Naive thymus-derived CD4-positive, alpha-beta T cell (primary cell): ENCODE measurements at regions not wholly inside any gene's neighbourhood (a gene's known extent, or its start where the extent isn't known, plus 50 kb on each side); places are given as distances from the start of the nearest gene placed in this dataset.

Experiments
- ATAC-seq: fragments of 150-1000 bp; cut with Tn5 transposase; 2 replicates; pipeline ENCODE4 v1.10.0; 2021; ENCODE audit warnings: mild to moderate bottlenecking, moderate library complexity
- CTCF ChIA-PET: fragments of 350-600 bp; sonication (Branson Sonifier 250); formaldehyde crosslinking; loops from one replicate; lab custom pipeline; 2021; ENCODE audit warnings: antibody characterized with exemption; lab: Charles Lee
- POLR2A ChIA-PET: fragments of 350-600 bp; sonication (Branson Sonifier 250); formaldehyde crosslinking; loops from one replicate; lab custom pipeline; 2021; ENCODE audit warnings: antibody characterized with exemption, inconsistent platforms; lab: Charles Lee
- DNase-seq, 9 donors: peaks; one replicate each; pipeline versions ENCODE4 v3.0.0 to v3.0.0-alpha.2; 2020 to 2022; ENCODE audit warnings: mixed read lengths in 1 of 9
- H3K27ac ChIP-seq: one replicate; pipeline ENCODE4 v1.7.0; 2013; ENCODE audit warnings: mild to moderate bottlenecking, low read depth, low read length, moderate library complexity
- H3K27me3 ChIP-seq, 2 donors: one replicate each; pipeline ENCODE4 v1.7.0; 2013; ENCODE audit warnings: low read length in 2 of 2, mild to moderate bottlenecking in 2 of 2, moderate library complexity in 2 of 2; ENCODE audit not compliant: control insufficient read depth in 2 of 2, insufficient read depth in 2 of 2
- H3K36me3 ChIP-seq, 3 experiments: 1 replicate in 2 of 3; 2 replicates in 1 of 3; pipeline ENCODE4 v1.7.0; 2013; ENCODE audit warnings: low read length in 3 of 3, mild to moderate bottlenecking in 3 of 3, moderate library complexity in 1 of 3; ENCODE audit not compliant: insufficient read depth in 3 of 3, control insufficient read depth in 2 of 3
- H3K4me1 ChIP-seq, 2 donors: one replicate each; pipeline ENCODE4 v1.7.0; 2013; ENCODE audit warnings: low read length in 2 of 2, mild to moderate bottlenecking in 2 of 2, moderate library complexity in 1 of 2; ENCODE audit not compliant: control insufficient read depth in 2 of 2, insufficient read depth in 2 of 2
- H3K4me3 ChIP-seq: 2 replicates; pipeline ENCODE4 v1.7.0; 2013; ENCODE audit warnings: mild to moderate bottlenecking, low read length
- H3K9me3 ChIP-seq, 3 experiments: 1 replicate in 2 of 3; 2 replicates in 1 of 3; pipeline ENCODE4 v1.7.0; 2013; ENCODE audit warnings: low read length in 3 of 3; ENCODE audit not compliant: control insufficient read depth in 2 of 3
- H3K27ac Mint-ChIP-seq, 9 donors: one replicate each; pipeline ENCODE4 v1.8.0; 2020 to 2022; ENCODE audit warnings: mixed read lengths in 9 of 9, mild to moderate bottlenecking in 8 of 9, moderate library complexity in 5 of 9, inconsistent platforms in 2 of 9
- H3K27me3 Mint-ChIP-seq, 5 donors: one replicate each; pipeline ENCODE4 v1.8.0; 2021 to 2022; ENCODE audit warnings: mixed read lengths in 5 of 5, mild to moderate bottlenecking in 1 of 5
- H3K36me3 Mint-ChIP-seq, 5 donors: one replicate each; pipeline ENCODE4 v1.8.0; 2020 to 2022; ENCODE audit warnings: mixed read lengths in 5 of 5, mild to moderate bottlenecking in 3 of 5, inconsistent platforms in 1 of 5
- H3K4me1 Mint-ChIP-seq, 7 donors: one replicate each; pipeline ENCODE4 v1.8.0; 2020 to 2022; ENCODE audit warnings: mixed read lengths in 7 of 7, mild to moderate bottlenecking in 3 of 7, inconsistent platforms in 1 of 7
- H3K4me3 Mint-ChIP-seq, 10 donors: one replicate each; pipeline ENCODE4 v1.8.0; 2020 to 2022; ENCODE audit warnings: mild to moderate bottlenecking in 10 of 10, mixed read lengths in 10 of 10, moderate library complexity in 6 of 10, inconsistent platforms in 2 of 10
- H3K9me3 Mint-ChIP-seq, 11 donors: one replicate each; pipeline ENCODE4 v1.8.0; 2020 to 2022; ENCODE audit warnings: mixed read lengths in 11 of 11, mild to moderate bottlenecking in 4 of 11, inconsistent platforms in 1 of 11, moderate library complexity in 1 of 11
- intact Hi-C, 2 donors: fragments of 100-400 bp; cut with micrococcal nuclease; formaldehyde crosslinking; loops; one replicate each; pipeline ENCODE4 v1.15.1; 2023

DNA sequence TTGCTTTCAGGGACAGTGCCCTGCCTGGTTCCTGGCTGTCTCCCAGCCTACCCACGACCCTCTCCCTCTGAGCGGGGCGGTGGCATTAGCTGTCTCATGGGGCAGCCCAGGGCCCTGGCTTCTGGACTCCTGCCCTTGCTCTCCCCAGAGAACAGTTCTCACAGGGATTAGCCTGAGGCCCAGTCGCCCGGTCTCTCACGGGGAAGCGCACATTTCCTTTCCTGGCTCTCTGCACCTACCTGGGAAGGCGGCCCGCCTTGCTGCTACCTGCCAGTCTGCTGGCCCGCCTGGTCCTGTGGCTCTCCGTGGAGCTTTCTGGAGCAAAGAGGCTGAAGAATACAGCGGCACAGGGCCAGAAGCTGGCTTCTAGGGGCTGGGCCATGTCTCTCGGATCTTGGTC lies 128.4 kb downstream of the FHDC1 start:
- no peak overlapping the region for H3K4me3 ChIP-seq
- DNase-seq (no peak), ATAC-seq (no peak)
- POLR2A ChIA-PET: interaction anchor here (0.7 kb wide), 1 partner anchor 212 kb away, joined by 3 read pairs; no protein-coding TSS in a partner anchor
- Mint-ChIP-seq H3K27ac (no peak overlapping the region), H3K4me1 (peaks cover 0 to 6% (median 0%) of the 10 kb centered on the region in 7 donors), H3K9me3 (peaks cover 0 to 2% (median 0%) of the 10 kb centered on the region in 11 donors), H3K4me3 (no peak overlapping the region), H3K36me3 (peaks cover 0 to 3% (median 0%) of the 10 kb centered on the region in 5 donors), H3K27me3 (peaks cover 0 to 6% (median 3%) of the 10 kb centered on the region in 5 donors)
- intact Hi-C loops: no loop called here
- H3K36me3 ChIP-seq: no peaks in the 10 kb centered on the region
- H3K9me3 ChIP-seq: no peaks in the 10 kb centered on the region
- CTCF ChIA-PET: no interaction called here
- H3K4me1 ChIP-seq: no peaks in the 10 kb centered on the region
- H3K27me3 ChIP-seq: no peaks in the 10 kb centered on the region
- no peak overlapping the region for H3K27ac ChIP-seq

GRCh38 chr4:153065276-153065675 lies 129.2 kb downstream of the FHDC1 start:
- H3K4me1 Mint-ChIP-seq: peaks cover 0 to 2% (median 0%) of the 10 kb centered on the region in 7 donors
- no peaks in the 10 kb centered on the region for H3K27me3 ChIP-seq
- peaks cover 0 to under 1% (median 0%) of the 10 kb centered on the region in 5 donors for H3K27me3 Mint-ChIP-seq
- no peak overlapping the region for H3K4me3 Mint-ChIP-seq
- H3K4me1 ChIP-seq: no peaks in the 10 kb centered on the region
- ATAC-seq (no peak), DNase-seq (no peak)
- H3K9me3 Mint-ChIP-seq: no peaks in the 10 kb centered on the region
- ChIA-PET CTCF (no interaction called here), POLR2A (no interaction called here)
- intact Hi-C loops: no loop called here
- no peaks in the 10 kb centered on the region for H3K9me3 ChIP-seq
- H3K36me3 Mint-ChIP-seq: no peaks in the 10 kb centered on the region
- H3K4me3 ChIP-seq: no peak overlapping the region
- no peak overlapping the region for H3K27ac Mint-ChIP-seq
- no peak overlapping the region for H3K27ac ChIP-seq
- H3K36me3 ChIP-seq: no peaks in the 10 kb centered on the region

- CTCF ChIA-PET: interaction anchor here (0.6 kb wide), 1 partner anchor 10 kb away, joined by 3 read pairs; no protein-coding TSS in a partner anchor
- Histone ChIP-seq H3K4me1 (no peaks in the 10 kb centered on the region), H3K4me3 (no peak overlapping the region), H3K27ac (no peak overlapping the region), H3K36me3 (no peaks in the 10 kb centered on the region), H3K9me3 (no peaks in the 10 kb centered on the region), H3K27me3 (no peaks in the 10 kb centered on the region)
- no peak overlapping the region for H3K4me3 Mint-ChIP-seq
- H3K27ac Mint-ChIP-seq: peak overlapping the region in 1 of 9 donors; percentile 22
- DNase-seq (no peak), ATAC-seq (no peak)
- intact Hi-C loops: no loop called here
- H3K36me3 Mint-ChIP-seq: peaks cover 0 to 4% (median 0%) of the 10 kb centered on the region in 5 donors
- peaks cover 0 to 4% (median 0%) of the 10 kb centered on the region in 11 donors for H3K9me3 Mint-ChIP-seq
- peaks cover 0 to 2% (median 0%) of the 10 kb centered on the region in 7 donors for H3K4me1 Mint-ChIP-seq
- POLR2A ChIA-PET: no interaction called here
- peaks cover 0 to 5% (median 0%) of the 10 kb centered on the region in 5 donors for H3K27me3 Mint-ChIP-seq
Observed at GRCh38 chr4:153067376-153067775, 131.3 kb downstream of the FHDC1 start.

DNA sequence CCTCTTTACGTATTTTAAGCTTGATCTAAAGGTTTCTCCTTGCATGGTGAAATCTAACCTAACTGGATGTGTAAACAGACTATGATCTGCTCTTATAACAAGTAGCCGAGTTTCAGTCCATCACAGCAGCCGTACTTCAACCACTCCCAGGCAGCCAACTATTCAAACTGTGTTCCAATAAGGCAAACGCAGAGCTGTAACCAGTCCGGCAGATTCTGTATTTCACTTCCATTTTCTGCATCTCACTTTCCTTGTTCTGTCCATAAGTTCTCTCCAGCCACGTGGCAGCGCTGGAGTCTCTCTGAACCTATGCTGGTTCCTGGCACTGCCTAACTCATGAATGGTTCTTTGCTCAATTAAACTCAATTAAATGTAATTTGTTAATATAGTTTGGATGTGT lies 132.6 kb downstream of the FHDC1 start:
- H3K27me3 Mint-ChIP-seq: peaks cover 0 to 12% (median 0%) of the 10 kb centered on the region in 5 donors
- H3K9me3 ChIP-seq: no peaks in the 10 kb centered on the region
- POLR2A ChIA-PET: no interaction called here
- no peak overlapping the region for H3K27ac ChIP-seq
- H3K4me1 Mint-ChIP-seq: peaks cover 0 to 2% (median 0%) of the 10 kb centered on the region in 7 donors
- no peak for ATAC-seq
- intact Hi-C loops: no loop called here
- H3K36me3 Mint-ChIP-seq: peaks cover 0 to 4% (median 0%) of the 10 kb centered on the region in 5 donors
- H3K36me3 ChIP-seq: no peaks in the 10 kb centered on the region
- H3K27ac Mint-ChIP-seq: no peak overlapping the region
- DNase-seq: no peak
- peaks cover 0 to 4% (median 0%) of the 10 kb centered on the region in 11 donors for H3K9me3 Mint-ChIP-seq
- CTCF ChIA-PET: no interaction called here
- H3K27me3 ChIP-seq: no peaks in the 10 kb centered on the region
- H3K4me3 Mint-ChIP-seq: no peak overlapping the region
- H3K4me3 ChIP-seq: no peak overlapping the region
- no peaks in the 10 kb centered on the region for H3K4me1 ChIP-seq

DNA sequence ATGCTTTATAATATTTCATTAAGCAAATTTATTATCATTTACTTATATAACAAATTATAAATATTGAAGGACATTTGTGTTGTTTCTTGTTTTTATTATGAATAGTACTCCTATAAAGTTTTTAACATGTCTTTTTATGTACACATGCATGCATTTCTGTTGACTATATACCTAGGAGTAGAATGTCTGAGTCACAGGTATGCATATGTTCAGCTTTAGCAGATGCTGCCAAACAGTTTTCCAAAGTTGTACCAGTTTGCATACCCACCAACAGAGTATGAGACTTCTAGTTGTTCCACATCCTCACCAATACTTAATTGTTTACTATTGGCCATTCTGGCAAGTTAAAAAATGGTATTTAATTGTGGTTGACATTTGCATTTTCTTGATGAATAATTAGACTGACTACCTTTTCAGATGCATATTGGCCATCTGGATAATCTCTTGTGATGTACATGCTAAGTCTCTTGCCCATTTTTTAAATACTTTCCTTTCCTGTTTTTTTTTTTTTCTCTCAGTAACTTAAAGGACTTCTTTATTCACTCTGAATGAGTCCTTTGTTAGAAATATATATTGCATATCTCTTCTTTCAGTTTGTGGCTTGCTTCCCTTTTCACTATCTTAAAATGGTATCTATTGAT lies 132.2 kb upstream of the TRIM2 start:
- ChIA-PET CTCF (no interaction called here), POLR2A (no interaction called here)
- Mint-ChIP-seq H3K4me3 (no peak overlapping the region), H3K4me1 (peaks cover 0 to 8% (median 7%) of the 10 kb centered on the region in 7 donors), H3K36me3 (peaks cover 0 to 4% (median 0%) of the 10 kb centered on the region in 5 donors), H3K27ac (no peak overlapping the region), H3K27me3 (peaks cover 0 to 25% (median 0%) of the 10 kb centered on the region in 5 donors), H3K9me3 (peaks cover 0 to 4% (median 0%) of the 10 kb centered on the region in 11 donors)
- ATAC-seq: no peak
- no peak overlapping the region for H3K27ac ChIP-seq
- no peaks in the 10 kb centered on the region for H3K36me3 ChIP-seq
- H3K4me3 ChIP-seq: no peak overlapping the region
- no peaks in the 10 kb centered on the region for H3K9me3 ChIP-seq
- no peak for DNase-seq
- no peaks in the 10 kb centered on the region for H3K4me1 ChIP-seq
- no peaks in the 10 kb centered on the region for H3K27me3 ChIP-seq
- intact Hi-C loops: no loop called here

GRCh38 chr4:153072661-153073060 lies 131.6 kb upstream of the TRIM2 start:
- Histone ChIP-seq H3K27me3 (no peaks in the 10 kb centered on the region), H3K27ac (no peak overlapping the region), H3K9me3 (no peaks in the 10 kb centered on the region), H3K4me1 (no peaks in the 10 kb centered on the region), H3K36me3 (no peaks in the 10 kb centered on the region), H3K4me3 (no peak overlapping the region)
- ChIA-PET CTCF (no interaction called here), POLR2A (no interaction called here)
- Mint-ChIP-seq H3K36me3 (peaks cover 0 to 4% (median 0%) of the 10 kb centered on the region in 5 donors), H3K4me3 (no peak overlapping the region), H3K9me3 (peaks cover 0 to 4% (median 0%) of the 10 kb centered on the region in 11 donors), H3K27ac (no peak overlapping the region), H3K4me1 (peaks cover 0 to 8% (median 7%) of the 10 kb centered on the region in 7 donors), H3K27me3 (peaks cover 0 to 28% (median 0%) of the 10 kb centered on the region in 5 donors)
- ATAC-seq (no peak), DNase-seq (no peak)
- intact Hi-C loops: no loop called here
